GM23338 (cell line): ENCODE measurements at regions not wholly inside any gene's neighbourhood (a gene's known extent, or its start where the extent isn't known, plus 50 kb on each side); places are given as distances from the start of the nearest gene placed in this dataset.

Source experiments
- CREB1 ChIP-seq: fragments of 250-450 bp; sonication (Bioruptor Pico); IDR thresholded peaks from 2 replicates; pipeline ENCODE4 v1.5.0; 2020; ENCODE audit warnings: low read depth, mild to moderate bottlenecking, moderate library complexity
- EZH2phosphoT487 ChIP-seq: fragments of 200-600 bp; sonication (generic); IDR thresholded peaks from one replicate; pipeline ENCODE4 v1.8.1; 2018; ENCODE audit warnings: antibody characterized with exemption; ENCODE audit not compliant: unreplicated experiment
- POLR2AphosphoS5 ChIP-seq: IDR thresholded peaks from 2 replicates; pipeline ENCODE4 v1.6.1; 2016; ENCODE audit warnings: antibody characterized with exemption, low read depth
- TF ChIP-seq, protein P1 (sequence below), 2 experiments: fragments of 200-600 bp in 1 of 2; sonication (generic) in 1 of 2; conservative IDR thresholded peaks; 2 replicates each; pipeline versions ENCODE4 v1.5.1 to v1.6.1; 2016 to 2017; ENCODE audit warnings: antibody characterized with exemption in 2 of 2, low read depth in 2 of 2, mild to moderate bottlenecking in 2 of 2, moderate library complexity in 1 of 2
- TF ChIP-seq, protein P2 (sequence below): IDR thresholded peaks from 2 replicates; pipeline ENCODE4 v1.6.1; 2016; ENCODE audit warnings: antibody characterized with exemption
- TF ChIP-seq, protein P3 (sequence below): IDR thresholded peaks from one replicate; pipeline ENCODE4 v1.6.1; 2018; ENCODE audit warnings: antibody characterized with exemption; ENCODE audit not compliant: unreplicated experiment

DNA sequence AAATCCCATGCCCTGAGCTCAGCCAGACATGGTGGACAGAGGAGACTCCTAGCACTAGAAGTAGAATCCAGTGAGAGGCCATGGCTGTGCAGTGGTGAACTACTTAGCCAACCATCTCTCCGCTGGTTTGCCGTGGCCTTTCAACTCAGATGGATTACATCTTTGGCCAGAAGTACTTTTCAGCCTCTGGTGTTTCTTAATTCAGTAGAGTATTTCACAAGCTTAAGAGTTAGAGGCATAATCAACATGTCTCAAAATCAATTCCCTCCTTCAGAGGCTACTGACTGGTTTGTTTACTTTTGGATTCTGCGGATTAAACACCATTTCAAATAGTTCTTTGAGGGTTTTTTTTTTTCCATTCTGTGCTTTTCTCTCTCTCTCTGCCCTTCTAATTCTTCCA, 91.1 kb upstream of the PGRMC2 start:
- TF ChIP-seq, protein P1, sequence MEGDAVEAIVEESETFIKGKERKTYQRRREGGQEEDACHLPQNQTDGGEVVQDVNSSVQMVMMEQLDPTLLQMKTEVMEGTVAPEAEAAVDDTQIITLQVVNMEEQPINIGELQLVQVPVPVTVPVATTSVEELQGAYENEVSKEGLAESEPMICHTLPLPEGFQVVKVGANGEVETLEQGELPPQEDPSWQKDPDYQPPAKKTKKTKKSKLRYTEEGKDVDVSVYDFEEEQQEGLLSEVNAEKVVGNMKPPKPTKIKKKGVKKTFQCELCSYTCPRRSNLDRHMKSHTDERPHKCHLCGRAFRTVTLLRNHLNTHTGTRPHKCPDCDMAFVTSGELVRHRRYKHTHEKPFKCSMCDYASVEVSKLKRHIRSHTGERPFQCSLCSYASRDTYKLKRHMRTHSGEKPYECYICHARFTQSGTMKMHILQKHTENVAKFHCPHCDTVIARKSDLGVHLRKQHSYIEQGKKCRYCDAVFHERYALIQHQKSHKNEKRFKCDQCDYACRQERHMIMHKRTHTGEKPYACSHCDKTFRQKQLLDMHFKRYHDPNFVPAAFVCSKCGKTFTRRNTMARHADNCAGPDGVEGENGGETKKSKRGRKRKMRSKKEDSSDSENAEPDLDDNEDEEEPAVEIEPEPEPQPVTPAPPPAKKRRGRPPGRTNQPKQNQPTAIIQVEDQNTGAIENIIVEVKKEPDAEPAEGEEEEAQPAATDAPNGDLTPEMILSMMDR (conservative IDR thresholded peaks at IDR 0.05; ENCODE audit: low read depth in 2 of 2): no peak
- TF ChIP-seq EZH2phosphoT487: no peak
- TF ChIP-seq POLR2AphosphoS5: no peak
- no peak for TF ChIP-seq CREB1 (CRISPR knock-in tag)
- TF ChIP-seq, protein P2, sequence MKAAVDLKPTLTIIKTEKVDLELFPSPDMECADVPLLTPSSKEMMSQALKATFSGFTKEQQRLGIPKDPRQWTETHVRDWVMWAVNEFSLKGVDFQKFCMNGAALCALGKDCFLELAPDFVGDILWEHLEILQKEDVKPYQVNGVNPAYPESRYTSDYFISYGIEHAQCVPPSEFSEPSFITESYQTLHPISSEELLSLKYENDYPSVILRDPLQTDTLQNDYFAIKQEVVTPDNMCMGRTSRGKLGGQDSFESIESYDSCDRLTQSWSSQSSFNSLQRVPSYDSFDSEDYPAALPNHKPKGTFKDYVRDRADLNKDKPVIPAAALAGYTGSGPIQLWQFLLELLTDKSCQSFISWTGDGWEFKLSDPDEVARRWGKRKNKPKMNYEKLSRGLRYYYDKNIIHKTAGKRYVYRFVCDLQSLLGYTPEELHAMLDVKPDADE: no peak
- TF ChIP-seq, protein P3, sequence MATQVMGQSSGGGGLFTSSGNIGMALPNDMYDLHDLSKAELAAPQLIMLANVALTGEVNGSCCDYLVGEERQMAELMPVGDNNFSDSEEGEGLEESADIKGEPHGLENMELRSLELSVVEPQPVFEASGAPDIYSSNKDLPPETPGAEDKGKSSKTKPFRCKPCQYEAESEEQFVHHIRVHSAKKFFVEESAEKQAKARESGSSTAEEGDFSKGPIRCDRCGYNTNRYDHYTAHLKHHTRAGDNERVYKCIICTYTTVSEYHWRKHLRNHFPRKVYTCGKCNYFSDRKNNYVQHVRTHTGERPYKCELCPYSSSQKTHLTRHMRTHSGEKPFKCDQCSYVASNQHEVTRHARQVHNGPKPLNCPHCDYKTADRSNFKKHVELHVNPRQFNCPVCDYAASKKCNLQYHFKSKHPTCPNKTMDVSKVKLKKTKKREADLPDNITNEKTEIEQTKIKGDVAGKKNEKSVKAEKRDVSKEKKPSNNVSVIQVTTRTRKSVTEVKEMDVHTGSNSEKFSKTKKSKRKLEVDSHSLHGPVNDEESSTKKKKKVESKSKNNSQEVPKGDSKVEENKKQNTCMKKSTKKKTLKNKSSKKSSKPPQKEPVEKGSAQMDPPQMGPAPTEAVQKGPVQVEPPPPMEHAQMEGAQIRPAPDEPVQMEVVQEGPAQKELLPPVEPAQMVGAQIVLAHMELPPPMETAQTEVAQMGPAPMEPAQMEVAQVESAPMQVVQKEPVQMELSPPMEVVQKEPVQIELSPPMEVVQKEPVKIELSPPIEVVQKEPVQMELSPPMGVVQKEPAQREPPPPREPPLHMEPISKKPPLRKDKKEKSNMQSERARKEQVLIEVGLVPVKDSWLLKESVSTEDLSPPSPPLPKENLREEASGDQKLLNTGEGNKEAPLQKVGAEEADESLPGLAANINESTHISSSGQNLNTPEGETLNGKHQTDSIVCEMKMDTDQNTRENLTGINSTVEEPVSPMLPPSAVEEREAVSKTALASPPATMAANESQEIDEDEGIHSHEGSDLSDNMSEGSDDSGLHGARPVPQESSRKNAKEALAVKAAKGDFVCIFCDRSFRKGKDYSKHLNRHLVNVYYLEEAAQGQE: no peak
